WTC11 (cell line): ENCODE measurements at regions not wholly inside any gene's neighbourhood (a gene's known extent, or its start where the extent isn't known, plus 50 kb on each side); places are given as distances from the start of the nearest gene placed in this dataset.

ENCODE experiments used
- ETV6 ChIP-seq: sonication (generic); formaldehyde crosslinking; IDR thresholded peaks from 2 replicates; pipeline ENCODE4 v1.8.1; 2022; ENCODE audit warnings: mild to moderate bottlenecking, missing genetic modification reagents
- FOXP1 ChIP-seq: sonication (generic); formaldehyde crosslinking; IDR thresholded peaks from 2 replicates; pipeline ENCODE4 v1.8.0; 2022; ENCODE audit warnings: missing genetic modification reagents, mild to moderate bottlenecking, moderate library complexity, borderline replicate concordance
- NFE2L1 ChIP-seq: sonication (generic); formaldehyde crosslinking; IDR thresholded peaks from 2 replicates; pipeline ENCODE4 v1.8.1; 2023; ENCODE audit warnings: missing genetic modification reagents
- OVOL2 ChIP-seq: fragments of 250-450 bp; sonication (Bioruptor Pico); IDR thresholded peaks from 2 replicates; pipeline ENCODE4 v1.9.0; 2021; ENCODE audit warnings: mild to moderate bottlenecking, borderline replicate concordance
- TCF7 ChIP-seq: sonication (generic); formaldehyde crosslinking; IDR thresholded peaks from 2 replicates; pipeline ENCODE4 v1.8.0; 2022; ENCODE audit warnings: mild to moderate bottlenecking, low read depth, missing genetic modification reagents, moderate library complexity
- TEAD4 ChIP-seq: sonication (generic); formaldehyde crosslinking; IDR thresholded peaks from 2 replicates; pipeline ENCODE4 v1.8.0; 2022; ENCODE audit warnings: mild to moderate bottlenecking, missing genetic modification reagents
- ZNF263 ChIP-seq: sonication (generic); formaldehyde crosslinking; IDR thresholded peaks from 2 replicates; pipeline ENCODE4 v1.8.1; 2022; ENCODE audit warnings: low read depth, mild to moderate bottlenecking, moderate library complexity, missing genetic modification reagents
- TF ChIP-seq, protein P1 (sequence below): fragments of 200-600 bp; IDR thresholded peaks from 2 replicates; pipeline ENCODE4 v1.8.0; 2022; ENCODE audit warnings: antibody characterized with exemption
- TF ChIP-seq, protein P2 (sequence below): sonication (generic); formaldehyde crosslinking; IDR thresholded peaks from 2 replicates; pipeline ENCODE4 v1.8.0; 2023; ENCODE audit warnings: missing genetic modification reagents
- TF ChIP-seq, protein P3 (sequence below): fragments of 250-450 bp; sonication (Bioruptor Pico); IDR thresholded peaks from 2 replicates; pipeline ENCODE4 v1.8.0; 2021; ENCODE audit warnings: mild to moderate bottlenecking

DNA sequence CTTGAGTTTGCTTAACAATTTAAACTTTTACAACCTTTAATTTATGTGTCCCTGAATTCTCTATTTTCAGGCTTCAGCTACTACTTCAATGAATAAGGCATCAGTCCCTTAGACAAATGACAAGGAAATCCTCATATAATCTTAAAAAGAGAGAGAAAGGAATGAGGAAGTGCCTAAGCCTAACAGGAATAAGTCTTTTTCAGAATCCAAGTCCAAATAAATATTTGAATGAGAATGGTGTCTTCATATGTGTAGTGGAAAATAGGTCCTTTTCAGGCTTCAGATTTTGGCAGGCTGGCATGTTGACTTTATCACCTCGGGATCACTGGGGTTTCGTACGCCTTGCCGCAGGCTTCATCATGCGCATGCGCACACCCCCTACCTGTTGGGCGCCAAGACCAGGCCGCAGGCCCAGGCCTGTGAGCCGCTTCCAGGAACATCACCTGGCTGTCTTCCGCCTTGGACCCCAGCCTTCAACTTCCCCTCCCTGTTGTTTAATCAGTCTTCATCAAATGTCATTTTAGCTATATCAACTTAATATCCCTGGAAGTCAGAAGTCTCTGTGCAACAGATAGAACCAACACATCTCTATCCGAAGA is 334.5 kb downstream of the SOX2 start:
- TF ChIP-seq, protein P1, sequence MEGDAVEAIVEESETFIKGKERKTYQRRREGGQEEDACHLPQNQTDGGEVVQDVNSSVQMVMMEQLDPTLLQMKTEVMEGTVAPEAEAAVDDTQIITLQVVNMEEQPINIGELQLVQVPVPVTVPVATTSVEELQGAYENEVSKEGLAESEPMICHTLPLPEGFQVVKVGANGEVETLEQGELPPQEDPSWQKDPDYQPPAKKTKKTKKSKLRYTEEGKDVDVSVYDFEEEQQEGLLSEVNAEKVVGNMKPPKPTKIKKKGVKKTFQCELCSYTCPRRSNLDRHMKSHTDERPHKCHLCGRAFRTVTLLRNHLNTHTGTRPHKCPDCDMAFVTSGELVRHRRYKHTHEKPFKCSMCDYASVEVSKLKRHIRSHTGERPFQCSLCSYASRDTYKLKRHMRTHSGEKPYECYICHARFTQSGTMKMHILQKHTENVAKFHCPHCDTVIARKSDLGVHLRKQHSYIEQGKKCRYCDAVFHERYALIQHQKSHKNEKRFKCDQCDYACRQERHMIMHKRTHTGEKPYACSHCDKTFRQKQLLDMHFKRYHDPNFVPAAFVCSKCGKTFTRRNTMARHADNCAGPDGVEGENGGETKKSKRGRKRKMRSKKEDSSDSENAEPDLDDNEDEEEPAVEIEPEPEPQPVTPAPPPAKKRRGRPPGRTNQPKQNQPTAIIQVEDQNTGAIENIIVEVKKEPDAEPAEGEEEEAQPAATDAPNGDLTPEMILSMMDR = no peak
- TF ChIP-seq FOXP1 (CRISPR knock-in tag) (no peak), NFE2L1 (CRISPR knock-in tag) (no peak), TEAD4 (CRISPR knock-in tag) (no peak), ETV6 (CRISPR knock-in tag) (no peak), ZNF263 (CRISPR knock-in tag) (no peak), OVOL2 (CRISPR knock-in tag) (no peak), TCF7 (CRISPR knock-in tag) (no peak)
- TF ChIP-seq, protein P2, sequence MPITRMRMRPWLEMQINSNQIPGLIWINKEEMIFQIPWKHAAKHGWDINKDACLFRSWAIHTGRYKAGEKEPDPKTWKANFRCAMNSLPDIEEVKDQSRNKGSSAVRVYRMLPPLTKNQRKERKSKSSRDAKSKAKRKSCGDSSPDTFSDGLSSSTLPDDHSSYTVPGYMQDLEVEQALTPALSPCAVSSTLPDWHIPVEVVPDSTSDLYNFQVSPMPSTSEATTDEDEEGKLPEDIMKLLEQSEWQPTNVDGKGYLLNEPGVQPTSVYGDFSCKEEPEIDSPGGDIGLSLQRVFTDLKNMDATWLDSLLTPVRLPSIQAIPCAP (CRISPR knock-in tag) = no peak
- TF ChIP-seq, protein P3, sequence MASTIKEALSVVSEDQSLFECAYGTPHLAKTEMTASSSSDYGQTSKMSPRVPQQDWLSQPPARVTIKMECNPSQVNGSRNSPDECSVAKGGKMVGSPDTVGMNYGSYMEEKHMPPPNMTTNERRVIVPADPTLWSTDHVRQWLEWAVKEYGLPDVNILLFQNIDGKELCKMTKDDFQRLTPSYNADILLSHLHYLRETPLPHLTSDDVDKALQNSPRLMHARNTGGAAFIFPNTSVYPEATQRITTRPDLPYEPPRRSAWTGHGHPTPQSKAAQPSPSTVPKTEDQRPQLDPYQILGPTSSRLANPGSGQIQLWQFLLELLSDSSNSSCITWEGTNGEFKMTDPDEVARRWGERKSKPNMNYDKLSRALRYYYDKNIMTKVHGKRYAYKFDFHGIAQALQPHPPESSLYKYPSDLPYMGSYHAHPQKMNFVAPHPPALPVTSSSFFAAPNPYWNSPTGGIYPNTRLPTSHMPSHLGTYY (CRISPR knock-in tag) = no peak
